ENCODE measurements at regions not wholly inside any gene's neighbourhood (a gene's known extent, or its start where the extent isn't known, plus 50 kb on each side); places are given as distances from the start of the nearest gene placed in this dataset.

- BruUV-seq (replicated peaks): no TSS peak
- peaks cover 9% of the 10 kb centered on the region for H3K9me3 Mint-ChIP-seq (ENCODE audit: low read depth, unreplicated experiment)
- DNase-seq: no peak
- no peaks in the 10 kb centered on the region for H3K27me3 Mint-ChIP-seq (ENCODE audit: unreplicated experiment)
- no peak overlapping the region for H3K4me3 Mint-ChIP-seq (ENCODE audit: low read depth, unreplicated experiment)
- no peak overlapping the region for H3K27ac Mint-ChIP-seq (ENCODE audit: unreplicated experiment)
- intact Hi-C loops (cut with micrococcal nuclease; ENCODE audit: unreplicated experiment): no loop called here
- no peaks in the 10 kb centered on the region for H3K36me3 Mint-ChIP-seq (ENCODE audit: insufficient read depth, unreplicated experiment)
- no peak for TF ChIP-seq CTCF (IDR thresholded peaks at IDR 0.05; ENCODE audit: unreplicated experiment)
- H3K4me1 Mint-ChIP-seq (ENCODE audit: low read depth, unreplicated experiment): no peaks in the 10 kb centered on the region
- CTCF ChIA-PET: no interaction called here
Measured at GRCh38 chr5:117880932-117881331, 1107.4 kb downstream of the DTWD2 start.

- CTCF ChIA-PET: no interaction called here
- Mint-ChIP-seq H3K4me3 (ENCODE audit: low read depth, unreplicated experiment) (no peak overlapping the region), H3K36me3 (ENCODE audit: insufficient read depth, unreplicated experiment) (no peaks in the 10 kb centered on the region), H3K27ac (ENCODE audit: unreplicated experiment) (no peak overlapping the region), H3K4me1 (ENCODE audit: low read depth, unreplicated experiment) (no peaks in the 10 kb centered on the region), H3K27me3 (ENCODE audit: unreplicated experiment) (no peaks in the 10 kb centered on the region), H3K9me3 (ENCODE audit: low read depth, unreplicated experiment) (peaks cover 7% of the 10 kb centered on the region)
- DNase-seq: no peak
- no peak for TF ChIP-seq CTCF (IDR thresholded peaks at IDR 0.05; ENCODE audit: unreplicated experiment)
- BruUV-seq (replicated peaks): no TSS peak
- intact Hi-C loops (cut with micrococcal nuclease; ENCODE audit: unreplicated experiment): no loop called here
Measured at GRCh38 chr5:117877731-117878130, 1110.6 kb downstream of the DTWD2 start.

GRCh38 chr5:117872798-117873368 is 1115.5 kb downstream of the DTWD2 start:
- no peaks in the 10 kb centered on the region for H3K27me3 Mint-ChIP-seq (ENCODE audit: unreplicated experiment)
- H3K36me3 Mint-ChIP-seq (ENCODE audit: insufficient read depth, unreplicated experiment): no peaks in the 10 kb centered on the region
- CTCF ChIA-PET: no interaction called here
- no peak overlapping the region for H3K27ac Mint-ChIP-seq (ENCODE audit: unreplicated experiment)
- no peak for DNase-seq
- H3K4me1 Mint-ChIP-seq (ENCODE audit: low read depth, unreplicated experiment): no peaks in the 10 kb centered on the region
- TF ChIP-seq CTCF (IDR thresholded peaks at IDR 0.05; ENCODE audit: unreplicated experiment): no peak
- BruUV-seq (replicated peaks): no TSS peak
- peaks cover 11% of the 10 kb centered on the region for H3K9me3 Mint-ChIP-seq (ENCODE audit: low read depth, unreplicated experiment)
- H3K4me3 Mint-ChIP-seq (ENCODE audit: low read depth, unreplicated experiment): no peak overlapping the region
- intact Hi-C loops (cut with micrococcal nuclease; ENCODE audit: unreplicated experiment): no loop called here

- no peaks in the 10 kb centered on the region for H3K27me3 Mint-ChIP-seq (ENCODE audit: unreplicated experiment)
- no peak for DNase-seq
- intact Hi-C loops (cut with micrococcal nuclease; ENCODE audit: unreplicated experiment): no loop called here
- no peaks in the 10 kb centered on the region for H3K4me1 Mint-ChIP-seq (ENCODE audit: low read depth, unreplicated experiment)
- no peak for TF ChIP-seq CTCF (IDR thresholded peaks at IDR 0.05; ENCODE audit: unreplicated experiment)
- no peak overlapping the region for H3K27ac Mint-ChIP-seq (ENCODE audit: unreplicated experiment)
- peaks cover 11% of the 10 kb centered on the region for H3K9me3 Mint-ChIP-seq (ENCODE audit: low read depth, unreplicated experiment)
- no TSS peak for BruUV-seq (replicated peaks)
- no peak overlapping the region for H3K4me3 Mint-ChIP-seq (ENCODE audit: low read depth, unreplicated experiment)
- CTCF ChIA-PET: no interaction called here
- no peaks in the 10 kb centered on the region for H3K36me3 Mint-ChIP-seq (ENCODE audit: insufficient read depth, unreplicated experiment)
Measured at GRCh38 chr5:117869596-117869995, 1118.8 kb downstream of the DTWD2 start.
